ENCODE measurements at regions not wholly inside any gene's neighbourhood (a gene's known extent, or its start where the extent isn't known, plus 50 kb on each side); places are given as distances from the start of the nearest gene placed in this dataset.

- H3K27me3 ChIP-seq (ENCODE audit: control insufficient read depth, insufficient read depth, low read length) = no peaks in the 10 kb centered on the region
- H3K27ac ChIP-seq (ENCODE audit: low read length) = no peak overlapping the region
- no peaks in the 10 kb centered on the region for H3K4me1 ChIP-seq (ENCODE audit: control insufficient read depth, insufficient read depth, low read length)
- no TSS peak for BruUV-seq (replicated peaks)
- ChIA-PET CTCF (no interaction called here), POLR2A (no interaction called here)
- in situ Hi-C loops (cut with HindIII; ENCODE audit: low pct_unique_long_range_greater_than_20kb, low sequenced_read_pairs) (no loop called here), intact Hi-C loops (cut with micrococcal nuclease; ENCODE audit: unreplicated experiment) (no loop called here)
- H3K4me3 ChIP-seq (ENCODE audit: low read depth in 2 of 2, low read length in 2 of 2) = no peak overlapping the region
- no peak for TF ChIP-seq SIN3A (IDR thresholded peaks at IDR 0.05; ENCODE audit: borderline replicate concordance, insufficient read depth, low read depth, low read length)
- TF ChIP-seq TCF7L2 (IDR thresholded peaks at IDR 0.05; ENCODE audit: low read depth, low read length) = no peak
- TF ChIP-seq CTCF (IDR thresholded peaks at IDR 0.05) = no peak
- TF ChIP-seq POLR2AphosphoS5 (IDR thresholded peaks at IDR 0.05; ENCODE audit: low read depth, low read length) = no peak
- TF ChIP-seq REST (IDR thresholded peaks at IDR 0.05; ENCODE audit: insufficient read depth in 1 of 2, low read depth in 2 of 2, low read length in 1 of 2) = no peak
- H3K9me3 ChIP-seq (ENCODE audit: control insufficient read depth, insufficient read depth, low read depth, low read length) = no peaks in the 10 kb centered on the region
- ATAC-seq (no peak), DNase-seq (ENCODE audit: low read depth, low spot score) (no peak)
- H3K36me3 ChIP-seq (ENCODE audit: control insufficient read depth, insufficient read depth, low read length) = no peaks in the 10 kb centered on the region
Observed at GRCh38 chr3:549636-550035, 353.1 kb downstream of the CHL1 start.

DNA sequence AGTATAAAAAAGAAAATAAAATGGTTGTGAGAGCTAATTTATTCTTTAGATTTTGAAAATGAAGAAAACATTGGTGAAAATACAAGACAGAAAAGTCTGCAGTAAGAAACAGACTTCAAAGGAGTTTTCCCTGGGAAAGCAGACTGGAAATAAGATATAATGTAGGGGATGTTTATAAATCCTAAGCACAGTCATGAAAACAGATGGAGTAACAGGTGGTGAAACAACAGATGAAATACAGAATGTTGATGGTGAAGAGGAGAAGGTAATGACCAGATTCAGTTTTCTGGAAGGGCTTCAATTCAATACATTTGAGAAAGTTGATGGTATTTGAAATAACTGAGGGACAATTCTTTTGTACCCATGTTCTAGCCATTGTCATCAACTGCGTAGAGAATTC lies 353.9 kb downstream of the CHL1 start:
- in situ Hi-C loops (cut with HindIII; ENCODE audit: low pct_unique_long_range_greater_than_20kb, low sequenced_read_pairs) = no loop called here
- no peak for DNase-seq (ENCODE audit: low read depth, low spot score)
- ChIA-PET CTCF (no interaction called here), POLR2A (no interaction called here)
- no peak for ATAC-seq
- H3K4me3 ChIP-seq (ENCODE audit: low read depth in 2 of 2, low read length in 2 of 2) = no peak overlapping the region
- TF ChIP-seq REST (IDR thresholded peaks at IDR 0.05; ENCODE audit: insufficient read depth in 1 of 2, low read depth in 2 of 2, low read length in 1 of 2) (no peak), CTCF (IDR thresholded peaks at IDR 0.05) (no peak), POLR2AphosphoS5 (IDR thresholded peaks at IDR 0.05; ENCODE audit: low read depth, low read length) (no peak), TCF7L2 (IDR thresholded peaks at IDR 0.05; ENCODE audit: low read depth, low read length) (no peak), SIN3A (IDR thresholded peaks at IDR 0.05; ENCODE audit: borderline replicate concordance, insufficient read depth, low read depth, low read length) (no peak)
- BruUV-seq (replicated peaks) = no TSS peak
- H3K36me3 ChIP-seq (ENCODE audit: control insufficient read depth, insufficient read depth, low read length) = no peaks in the 10 kb centered on the region
- intact Hi-C loops (cut with micrococcal nuclease; ENCODE audit: unreplicated experiment) = no loop called here
- no peaks in the 10 kb centered on the region for H3K4me1 ChIP-seq (ENCODE audit: control insufficient read depth, insufficient read depth, low read length)
- no peaks in the 10 kb centered on the region for H3K9me3 ChIP-seq (ENCODE audit: control insufficient read depth, insufficient read depth, low read depth, low read length)
- no peak overlapping the region for H3K27ac ChIP-seq (ENCODE audit: low read length)
- H3K27me3 ChIP-seq (ENCODE audit: control insufficient read depth, insufficient read depth, low read length) = no peaks in the 10 kb centered on the region
